ENCODE measurements at regions not wholly inside any gene's neighbourhood (a gene's known extent, or its start where the extent isn't known, plus 50 kb on each side); places are given as distances from the start of the nearest gene placed in this dataset.

DNA sequence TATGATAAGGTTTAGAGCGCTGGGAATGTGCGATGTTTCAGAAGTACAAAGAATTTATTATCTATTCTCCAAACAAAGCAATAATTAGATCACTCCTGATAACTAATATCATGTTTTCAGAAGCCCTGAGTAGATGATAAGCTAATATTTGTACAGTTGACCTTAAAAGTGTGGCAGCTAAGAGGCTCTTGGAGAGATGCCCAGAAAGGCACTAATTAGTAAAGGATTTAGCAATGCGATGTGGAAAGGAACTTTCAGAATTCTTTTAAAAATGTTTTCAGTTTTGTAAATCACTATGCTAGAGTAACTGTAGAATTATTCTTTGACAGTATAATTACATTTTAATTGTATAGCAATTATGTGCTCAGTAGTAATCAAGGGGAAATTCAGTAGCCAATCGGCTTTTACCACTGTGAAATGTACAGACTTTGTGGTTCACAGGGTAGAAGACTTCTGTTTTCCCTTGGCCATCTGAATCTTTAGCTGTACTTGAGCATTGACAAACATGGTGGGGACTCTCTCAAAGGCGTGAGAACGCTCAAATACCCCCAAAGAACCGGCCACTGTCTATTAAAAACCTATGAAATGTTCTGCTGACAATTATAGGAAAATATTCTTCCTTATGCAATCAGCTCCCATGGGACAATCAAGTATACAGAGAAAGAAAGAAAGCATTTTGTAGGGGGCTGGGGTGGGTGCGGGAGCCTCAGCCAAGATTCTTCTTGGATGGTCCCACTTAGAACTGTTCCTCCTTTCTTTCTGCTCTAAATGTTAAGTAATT, 262.8 kb upstream of the AGAP1 start:
- no peak overlapping the region for H3K4me3 Mint-ChIP-seq (ENCODE audit: unreplicated experiment)
- no peak for DNase-seq
- H3K36me3 Mint-ChIP-seq (ENCODE audit: unreplicated experiment), result no peaks in the 10 kb centered on the region
- no peaks in the 10 kb centered on the region for H3K27me3 Mint-ChIP-seq (ENCODE audit: unreplicated experiment)
- H3K27ac Mint-ChIP-seq (ENCODE audit: unreplicated experiment), result no peak overlapping the region
- H3K4me1 Mint-ChIP-seq (ENCODE audit: low read depth, unreplicated experiment), result peaks cover 29% of the 10 kb centered on the region
- TF ChIP-seq, protein P1, sequence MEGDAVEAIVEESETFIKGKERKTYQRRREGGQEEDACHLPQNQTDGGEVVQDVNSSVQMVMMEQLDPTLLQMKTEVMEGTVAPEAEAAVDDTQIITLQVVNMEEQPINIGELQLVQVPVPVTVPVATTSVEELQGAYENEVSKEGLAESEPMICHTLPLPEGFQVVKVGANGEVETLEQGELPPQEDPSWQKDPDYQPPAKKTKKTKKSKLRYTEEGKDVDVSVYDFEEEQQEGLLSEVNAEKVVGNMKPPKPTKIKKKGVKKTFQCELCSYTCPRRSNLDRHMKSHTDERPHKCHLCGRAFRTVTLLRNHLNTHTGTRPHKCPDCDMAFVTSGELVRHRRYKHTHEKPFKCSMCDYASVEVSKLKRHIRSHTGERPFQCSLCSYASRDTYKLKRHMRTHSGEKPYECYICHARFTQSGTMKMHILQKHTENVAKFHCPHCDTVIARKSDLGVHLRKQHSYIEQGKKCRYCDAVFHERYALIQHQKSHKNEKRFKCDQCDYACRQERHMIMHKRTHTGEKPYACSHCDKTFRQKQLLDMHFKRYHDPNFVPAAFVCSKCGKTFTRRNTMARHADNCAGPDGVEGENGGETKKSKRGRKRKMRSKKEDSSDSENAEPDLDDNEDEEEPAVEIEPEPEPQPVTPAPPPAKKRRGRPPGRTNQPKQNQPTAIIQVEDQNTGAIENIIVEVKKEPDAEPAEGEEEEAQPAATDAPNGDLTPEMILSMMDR (IDR thresholded peaks at IDR 0.05; ENCODE audit: partially characterized antibody, unreplicated experiment), result no peak
- H3K9me3 Mint-ChIP-seq (ENCODE audit: unreplicated experiment), result peaks cover 2% of the 10 kb centered on the region

DNA sequence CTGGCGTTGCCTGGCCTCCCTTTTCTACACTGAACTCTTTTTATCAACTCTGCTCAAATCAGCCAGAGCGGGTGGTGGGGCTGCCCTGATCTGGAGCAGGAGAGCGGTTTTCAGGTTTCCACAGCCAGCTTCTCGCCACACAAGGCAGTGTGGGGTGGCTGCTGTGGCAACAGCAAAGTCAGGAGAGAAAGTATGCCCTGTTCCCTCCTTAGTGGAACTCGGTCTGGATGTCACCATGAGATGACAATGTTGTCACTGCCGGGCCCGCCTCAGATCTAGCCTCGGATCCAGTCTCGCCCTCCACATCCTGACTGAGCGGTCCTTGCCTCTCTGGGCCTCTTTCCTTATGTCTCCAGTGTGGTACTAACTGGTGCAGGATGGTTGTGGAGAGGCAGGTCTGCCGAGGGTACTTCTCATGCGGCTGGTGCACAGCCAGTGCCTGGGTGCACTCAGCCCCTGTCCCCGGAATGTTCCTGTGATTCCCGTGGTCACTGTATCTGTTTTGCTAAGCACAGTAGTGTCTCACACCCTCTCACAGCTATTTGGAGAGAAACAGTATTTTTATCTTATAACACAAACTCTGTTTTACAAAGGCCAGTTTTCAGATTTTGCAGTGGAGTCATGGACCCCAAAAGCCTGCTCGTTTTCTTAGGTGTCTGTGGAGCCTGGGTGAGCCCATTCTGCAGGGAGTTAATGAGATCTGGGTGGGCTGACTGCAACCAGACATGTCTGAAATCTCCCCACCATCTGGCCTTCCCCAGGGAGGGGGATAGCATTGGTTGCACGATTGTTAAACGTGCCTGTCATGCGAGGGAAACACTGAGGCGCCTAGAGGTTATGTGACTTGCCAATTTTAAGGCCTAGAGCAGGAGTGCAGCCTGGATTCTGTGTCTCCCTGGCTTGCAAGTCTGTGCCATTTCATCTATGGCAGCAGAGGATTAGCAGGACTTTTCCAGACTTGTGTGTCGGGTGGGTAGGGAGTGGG, 261.1 kb upstream of the AGAP1 start:
- H3K27ac Mint-ChIP-seq (ENCODE audit: unreplicated experiment), result peak overlapping the region; percentile 90
- TF ChIP-seq, protein P1 (IDR thresholded peaks at IDR 0.05; ENCODE audit: partially characterized antibody, unreplicated experiment), result no peak
- peaks cover 2% of the 10 kb centered on the region for H3K9me3 Mint-ChIP-seq (ENCODE audit: unreplicated experiment)
- H3K4me3 Mint-ChIP-seq (ENCODE audit: unreplicated experiment), result peak overlapping the region; percentile 62
- DNase-seq, result peak; percentile 79
- peaks cover 29% of the 10 kb centered on the region for H3K4me1 Mint-ChIP-seq (ENCODE audit: low read depth, unreplicated experiment)
- H3K36me3 Mint-ChIP-seq (ENCODE audit: unreplicated experiment), result no peaks in the 10 kb centered on the region
- no peaks in the 10 kb centered on the region for H3K27me3 Mint-ChIP-seq (ENCODE audit: unreplicated experiment)

DNA sequence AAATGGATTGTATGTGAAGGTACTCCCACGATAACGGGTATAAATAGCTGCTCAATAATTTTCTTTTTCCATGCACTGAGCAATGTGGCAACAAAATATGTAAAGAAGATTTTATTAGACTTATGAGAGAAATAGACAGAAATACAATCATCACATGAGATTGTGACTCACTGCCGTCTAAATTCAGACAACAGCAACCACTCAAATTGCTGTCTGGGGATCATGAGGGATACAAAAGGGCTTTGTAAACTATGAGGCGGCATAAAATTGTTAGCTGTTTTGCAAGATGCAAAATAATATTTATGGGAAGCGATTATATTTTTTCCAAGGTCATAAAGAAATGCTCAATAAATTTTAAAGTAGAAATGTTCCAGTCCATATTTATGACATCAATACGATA, 259.1 kb upstream of the AGAP1 start:
- H3K4me1 Mint-ChIP-seq (ENCODE audit: low read depth, unreplicated experiment), result peaks cover 29% of the 10 kb centered on the region
- H3K27me3 Mint-ChIP-seq (ENCODE audit: unreplicated experiment), result peaks cover 2% of the 10 kb centered on the region
- H3K36me3 Mint-ChIP-seq (ENCODE audit: unreplicated experiment), result no peaks in the 10 kb centered on the region
- H3K9me3 Mint-ChIP-seq (ENCODE audit: unreplicated experiment), result peaks cover 3% of the 10 kb centered on the region
- no peak for DNase-seq
- TF ChIP-seq, protein P1 (IDR thresholded peaks at IDR 0.05; ENCODE audit: partially characterized antibody, unreplicated experiment), result no peak
- peak overlapping the region; percentile 17 for H3K27ac Mint-ChIP-seq (ENCODE audit: unreplicated experiment)
- H3K4me3 Mint-ChIP-seq (ENCODE audit: unreplicated experiment), result no peak overlapping the region

DNA sequence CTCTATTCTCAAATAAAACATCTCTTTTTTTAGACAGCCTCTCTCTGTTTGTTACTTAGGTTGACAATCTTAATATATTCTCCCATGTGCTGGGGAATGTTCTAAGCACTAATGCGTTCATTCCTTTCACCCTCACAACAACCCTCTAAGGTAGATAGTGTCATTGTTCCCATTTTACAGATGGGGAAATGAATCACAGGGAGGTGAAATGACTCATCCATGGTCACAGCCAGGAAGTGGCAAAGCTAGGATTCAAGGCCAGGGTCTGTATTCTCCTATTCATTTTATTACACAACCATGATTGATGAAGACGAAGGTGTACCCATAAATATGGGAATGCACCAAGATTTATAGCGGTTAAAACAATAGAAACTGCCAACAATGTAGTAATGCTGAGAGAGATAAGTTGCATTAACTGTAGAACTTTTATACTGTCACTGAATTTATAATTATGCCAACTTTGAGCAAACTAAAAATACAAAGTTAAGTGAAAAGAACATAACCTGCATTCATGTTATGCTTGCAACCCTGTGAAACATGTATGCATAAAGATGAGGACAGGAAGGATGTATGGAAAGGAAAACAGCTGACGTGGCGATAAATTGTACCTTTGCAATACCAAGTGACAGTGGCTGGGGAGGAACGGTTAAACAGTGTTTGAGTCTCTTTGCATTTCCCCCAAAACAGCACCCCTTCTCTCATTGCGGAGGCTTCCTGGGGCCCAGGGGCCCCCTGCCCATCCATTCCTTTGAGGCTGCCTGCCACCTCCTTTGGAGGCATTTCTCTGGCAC, 257.7 kb upstream of the AGAP1 start:
- Mint-ChIP-seq H3K4me1 (ENCODE audit: low read depth, unreplicated experiment) (peaks cover 24% of the 10 kb centered on the region), H3K36me3 (ENCODE audit: unreplicated experiment) (no peaks in the 10 kb centered on the region), H3K9me3 (ENCODE audit: unreplicated experiment) (peaks cover 4% of the 10 kb centered on the region), H3K27ac (ENCODE audit: unreplicated experiment) (no peak overlapping the region), H3K27me3 (ENCODE audit: unreplicated experiment) (peaks cover 2% of the 10 kb centered on the region), H3K4me3 (ENCODE audit: unreplicated experiment) (no peak overlapping the region)
- TF ChIP-seq, protein P1 (IDR thresholded peaks at IDR 0.05; ENCODE audit: partially characterized antibody, unreplicated experiment), result no peak
- DNase-seq, result no peak
